ENCODE measurements at regions not wholly inside any gene's neighbourhood (a gene's known extent, or its start where the extent isn't known, plus 50 kb on each side); places are given as distances from the start of the nearest gene placed in this dataset.
"Not testable (repeated sequence)": the region's sequence is repeated elsewhere in the genome, so short reads cannot be mapped to it uniquely, and the experiment has no call there.

- no peak for DNase-seq
Measured at GRCh38 chr9:82457891-82458290, 469.3 kb downstream of the SPATA31D1 start.

GRCh38 chr9:82458296-82458695, 469.7 kb downstream of the SPATA31D1 start:
- no peak for DNase-seq

- no peak for DNase-seq
Measured at GRCh38 chr9:82466616-82467260, 478.2 kb downstream of the SPATA31D1 start.

- DNase-seq, result no peak
Measured at GRCh38 chr9:82467436-82467835, 478.9 kb downstream of the SPATA31D1 start.

- no peak for DNase-seq
Measured at GRCh38 chr9:82474235-82474634, 485.7 kb downstream of the SPATA31D1 start.

- DNase-seq, result no peak
Measured at GRCh38 chr9:82475584-82476301, 487.2 kb downstream of the SPATA31D1 start.

- DNase-seq, result no peak
Measured at GRCh38 chr9:82480921-82481320, 492.3 kb downstream of the SPATA31D1 start.

GRCh38 chr9:82487935-82488312, 499.4 kb downstream of the SPATA31D1 start:
- no peak for DNase-seq

GRCh38 chr9:82488313-82489200, 500.0 kb downstream of the SPATA31D1 start:
- DNase-seq, result no peak

- no peak for DNase-seq
Measured at GRCh38 chr9:82489201-82489821, 500.7 kb downstream of the SPATA31D1 start.

- no peak for DNase-seq
Measured at GRCh38 chr9:82490019-82490499, 501.5 kb downstream of the SPATA31D1 start.

GRCh38 chr9:82490821-82491220, 502.2 kb downstream of the SPATA31D1 start:
- not testable (repeated sequence) for DNase-seq

GRCh38 chr9:82491604-82492003, 503.0 kb downstream of the SPATA31D1 start:
- no peak for DNase-seq

- DNase-seq, result no peak
Measured at GRCh38 chr9:82492274-82492673, 503.7 kb downstream of the SPATA31D1 start.

- DNase-seq, result no peak
Measured at GRCh38 chr9:82495884-82496777, 507.6 kb downstream of the SPATA31D1 start.

- no peak for DNase-seq
Measured at GRCh38 chr9:82498541-82499317, 510.2 kb downstream of the SPATA31D1 start.

- DNase-seq, result no peak
Measured at GRCh38 chr9:82499337-82499736, 510.8 kb downstream of the SPATA31D1 start.

- no peak for DNase-seq
Measured at GRCh38 chr9:82504620-82505019, 516.0 kb downstream of the SPATA31D1 start.

GRCh38 chr9:82511626-82512025, 523.1 kb downstream of the SPATA31D1 start:
- no peak for DNase-seq

GRCh38 chr9:82512728-82513127, 524.2 kb downstream of the SPATA31D1 start:
- DNase-seq, result no peak

GRCh38 chr9:82513242-82513751, 524.7 kb downstream of the SPATA31D1 start:
- no peak for DNase-seq
